Keratinocyte (primary cell): ENCODE measurements at regions not wholly inside any gene's neighbourhood (a gene's known extent, or its start where the extent isn't known, plus 50 kb on each side); places are given as distances from the start of the nearest gene placed in this dataset.

Experiments
- DNase-seq: peaks from one replicate; pipeline ENCODE4 v3.0.0-alpha.2; 2011; ENCODE audit warnings: low read depth, missing footprints, low spot score
- FAIRE-seq: peaks from 2 replicates; lab custom pipeline; 2011; peaks lifted over from hg19 to GRCh38; lab: Jason Lieb, UNC
- H2AFZ ChIP-seq: 2 replicates; pipeline ENCODE4 v1.6.0; 2012; ENCODE audit warnings: low read length, control low read depth, inconsistent platforms; ENCODE audit not compliant: control insufficient read depth
- H3K27ac ChIP-seq: 2 replicates; pipeline ENCODE4 v1.5.1; 2011; ENCODE audit warnings: low read length; ENCODE audit not compliant: control insufficient read depth, insufficient read depth
- H3K27me3 ChIP-seq: 3 replicates; pipeline ENCODE4 v1.6.0; 2011; ENCODE audit warnings: low read length; ENCODE audit not compliant: control insufficient read depth, insufficient read depth; ENCODE audit errors: extremely low read depth
- H3K36me3 ChIP-seq, 2 experiments: 2 replicates in 1 of 2; 3 replicates in 1 of 2; pipeline ENCODE4 v1.5.1; 2011; ENCODE audit warnings: low read length in 2 of 2, mild to moderate bottlenecking in 1 of 2; ENCODE audit not compliant: control insufficient read depth in 2 of 2, insufficient read depth in 2 of 2; ENCODE audit errors: extremely low read depth in 1 of 2
- H3K4me1 ChIP-seq: 3 replicates; pipeline ENCODE4 v1.5.1; 2011; ENCODE audit warnings: low read length; ENCODE audit not compliant: control insufficient read depth, insufficient read depth; ENCODE audit errors: extremely low read depth
- H3K4me2 ChIP-seq: 3 replicates; pipeline ENCODE4 v1.6.0; 2011; ENCODE audit warnings: low read depth, low read length; ENCODE audit not compliant: control insufficient read depth, insufficient read depth; ENCODE audit errors: extremely low read depth
- H3K4me3 ChIP-seq, 3 experiments: fragments of 200-600 bp in 1 of 3; sonication (generic) in 1 of 3; 2 replicates in 2 of 3; 3 replicates in 1 of 3; pipeline ENCODE4 v1.5.1; 2011 to 2016; ENCODE audit warnings: low read length in 3 of 3, mild to moderate bottlenecking in 3 of 3, control low read depth in 2 of 3, inconsistent platforms in 1 of 3, low read depth in 1 of 3, mixed read lengths in 1 of 3, mixed run types in 1 of 3, moderate library complexity in 1 of 3; ENCODE audit not compliant: control insufficient read depth in 2 of 3, insufficient read depth in 2 of 3; ENCODE audit errors: extremely low read depth in 1 of 3
- H3K79me2 ChIP-seq: 2 replicates; pipeline ENCODE4 v1.6.0; 2012; ENCODE audit warnings: low read length; ENCODE audit not compliant: control insufficient read depth, insufficient read depth
- H3K9ac ChIP-seq: 3 replicates; pipeline ENCODE4 v1.6.0; 2011; ENCODE audit warnings: low read length; ENCODE audit not compliant: control insufficient read depth, insufficient read depth; ENCODE audit errors: extremely low read depth
- H3K9me1 ChIP-seq: 3 replicates; pipeline ENCODE4 v1.6.0; 2011; ENCODE audit warnings: low read length; ENCODE audit not compliant: control insufficient read depth, insufficient read depth; ENCODE audit errors: extremely low read depth
- H3K9me3 ChIP-seq: 2 replicates; pipeline ENCODE4 v1.5.1; 2012; ENCODE audit warnings: low read depth, low read length; ENCODE audit not compliant: control insufficient read depth
- H4K20me1 ChIP-seq: 3 replicates; pipeline ENCODE4 v1.6.0; 2011; ENCODE audit warnings: low read length; ENCODE audit not compliant: control insufficient read depth, insufficient read depth; ENCODE audit errors: extremely low read depth
- CTCF ChIP-seq, 3 experiments: IDR thresholded peaks in 1 of 3; conservative IDR thresholded peaks in 1 of 3; optimal IDR thresholded peaks in 1 of 3; 2 replicates in 2 of 3; 3 replicates in 1 of 3; pipeline versions ENCODE3 to v1.5.1; 2011; ENCODE audit warnings: low read length in 3 of 3, mild to moderate bottlenecking in 3 of 3, moderate library complexity in 2 of 3, control low read depth in 1 of 3, inconsistent platforms in 1 of 3; ENCODE audit not compliant: insufficient read depth in 2 of 3; ENCODE audit errors: extremely low read depth in 1 of 3
- EZH2 ChIP-seq: IDR thresholded peaks from one replicate; pipeline ENCODE4 v1.6.1; 2012; ENCODE audit warnings: inconsistent platforms, mild to moderate bottlenecking, low read length, moderate library complexity
- dilution Hi-C: fragments of 300-500 bp; cut with MboI; formaldehyde crosslinking; loops from one replicate; pipeline ENCODE4 v1.7.0; 2020; ENCODE audit warnings: low sequenced_read_pairs; ENCODE audit not compliant: extremely low pct_ligation_motif_present

GRCh38 chr3:68070186-68070585, 415.8 kb upstream of the SUCLG2 start:
- Histone ChIP-seq H3K4me3 (no peak overlapping the region), H4K20me1 (no peaks in the 10 kb centered on the region), H3K27ac (no peak overlapping the region), H3K27me3 (no peaks in the 10 kb centered on the region), H3K79me2 (no peaks in the 10 kb centered on the region), H3K4me1 (no peaks in the 10 kb centered on the region), H3K9me3 (peaks cover 2% of the 10 kb centered on the region), H3K9me1 (no peaks in the 10 kb centered on the region), H3K36me3 (no peaks in the 10 kb centered on the region), H2AFZ (no peak overlapping the region), H3K4me2 (no peak overlapping the region), H3K9ac (no peak overlapping the region)
- FAIRE-seq (no peak), DNase-seq (no peak)
- no peak for TF ChIP-seq CTCF (optimal IDR thresholded peaks at IDR 0.05 in 1 of 3, IDR thresholded peaks at IDR 0.05 in 1 of 3, conservative IDR thresholded peaks at IDR 0.05 in 1 of 3; ENCODE audit: extremely low read depth in 1 of 3, insufficient read depth in 2 of 3, low read length in 3 of 3)
- dilution Hi-C loops: no loop called here

- DNase-seq: no peak
- no peak overlapping the region for H3K4me2 ChIP-seq
- H3K36me3 ChIP-seq: no peaks in the 10 kb centered on the region
- no peaks in the 10 kb centered on the region for H3K9me1 ChIP-seq
- H3K4me1 ChIP-seq: no peaks in the 10 kb centered on the region
- H3K79me2 ChIP-seq: no peaks in the 10 kb centered on the region
- TF ChIP-seq EZH2 (no peak), CTCF (optimal IDR thresholded peaks at IDR 0.05 in 1 of 3, IDR thresholded peaks at IDR 0.05 in 1 of 3, conservative IDR thresholded peaks at IDR 0.05 in 1 of 3; ENCODE audit: extremely low read depth in 1 of 3, insufficient read depth in 2 of 3, low read length in 3 of 3) (no peak)
- H4K20me1 ChIP-seq: no peaks in the 10 kb centered on the region
- no peak for FAIRE-seq
- H3K27ac ChIP-seq: no peak overlapping the region
- no peak overlapping the region for H2AFZ ChIP-seq
- H3K9me3 ChIP-seq: peaks cover 2% of the 10 kb centered on the region
- no peaks in the 10 kb centered on the region for H3K27me3 ChIP-seq
- dilution Hi-C loops: no loop called here
- H3K4me3 ChIP-seq: no peak overlapping the region
- no peak overlapping the region for H3K9ac ChIP-seq
Measured at GRCh38 chr3:68067314-68067713, 412.9 kb upstream of the SUCLG2 start.
